Fibroblast of mammary gland (primary cell): ENCODE measurements at regions not wholly inside any gene's neighbourhood (a gene's known extent, or its start where the extent isn't known, plus 50 kb on each side); places are given as distances from the start of the nearest gene placed in this dataset.

Source experiments
- DNase-seq: peaks from one replicate; pipeline ENCODE4 v3.0.0-alpha.2; 2010; ENCODE audit warnings: low read depth
- H3K4me3 ChIP-seq: 2 replicates; pipeline ENCODE4 v1.5.1; 2011; ENCODE audit warnings: low read depth, mild to moderate bottlenecking, low read length, moderate library complexity; ENCODE audit not compliant: control insufficient read depth
- TF ChIP-seq, protein P1 (sequence below): conservative IDR thresholded peaks from 2 replicates; pipeline ENCODE4 v1.5.1; 2011; ENCODE audit warnings: low read depth, low read length, inconsistent platforms; ENCODE audit not compliant: control insufficient read depth, insufficient read depth

DNA sequence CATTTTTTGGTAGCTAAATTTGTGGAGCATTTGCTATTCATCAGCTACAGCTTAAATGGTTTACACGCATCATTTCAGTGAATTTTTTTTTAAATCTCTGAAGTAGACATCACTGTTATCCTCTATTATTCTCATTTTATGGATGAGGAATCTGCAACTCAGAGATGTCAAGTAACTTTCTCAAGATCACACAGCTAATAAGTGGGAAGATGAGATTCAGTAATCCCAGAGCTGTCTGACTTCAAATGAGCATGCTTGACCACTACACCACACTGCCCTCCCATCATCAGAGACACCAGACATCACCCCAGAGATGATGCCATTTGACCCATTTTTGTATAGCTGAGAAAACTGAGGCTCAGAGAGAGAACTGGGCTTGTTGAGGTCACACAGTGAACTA is 116.4 kb downstream of the RRAGC start:
- TF ChIP-seq, protein P1, sequence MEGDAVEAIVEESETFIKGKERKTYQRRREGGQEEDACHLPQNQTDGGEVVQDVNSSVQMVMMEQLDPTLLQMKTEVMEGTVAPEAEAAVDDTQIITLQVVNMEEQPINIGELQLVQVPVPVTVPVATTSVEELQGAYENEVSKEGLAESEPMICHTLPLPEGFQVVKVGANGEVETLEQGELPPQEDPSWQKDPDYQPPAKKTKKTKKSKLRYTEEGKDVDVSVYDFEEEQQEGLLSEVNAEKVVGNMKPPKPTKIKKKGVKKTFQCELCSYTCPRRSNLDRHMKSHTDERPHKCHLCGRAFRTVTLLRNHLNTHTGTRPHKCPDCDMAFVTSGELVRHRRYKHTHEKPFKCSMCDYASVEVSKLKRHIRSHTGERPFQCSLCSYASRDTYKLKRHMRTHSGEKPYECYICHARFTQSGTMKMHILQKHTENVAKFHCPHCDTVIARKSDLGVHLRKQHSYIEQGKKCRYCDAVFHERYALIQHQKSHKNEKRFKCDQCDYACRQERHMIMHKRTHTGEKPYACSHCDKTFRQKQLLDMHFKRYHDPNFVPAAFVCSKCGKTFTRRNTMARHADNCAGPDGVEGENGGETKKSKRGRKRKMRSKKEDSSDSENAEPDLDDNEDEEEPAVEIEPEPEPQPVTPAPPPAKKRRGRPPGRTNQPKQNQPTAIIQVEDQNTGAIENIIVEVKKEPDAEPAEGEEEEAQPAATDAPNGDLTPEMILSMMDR: no peak
- H3K4me3 ChIP-seq: no peak overlapping the region
- no peak for DNase-seq

GRCh38 chr1:38741341-38741740 is 118.2 kb downstream of the RRAGC start:
- TF ChIP-seq, protein P1: no peak
- H3K4me3 ChIP-seq: no peak overlapping the region
- DNase-seq: no peak

GRCh38 chr1:38740487-38740886 is 119.1 kb downstream of the RRAGC start:
- TF ChIP-seq, protein P1: no peak
- H3K4me3 ChIP-seq: no peak overlapping the region
- DNase-seq: no peak

DNA sequence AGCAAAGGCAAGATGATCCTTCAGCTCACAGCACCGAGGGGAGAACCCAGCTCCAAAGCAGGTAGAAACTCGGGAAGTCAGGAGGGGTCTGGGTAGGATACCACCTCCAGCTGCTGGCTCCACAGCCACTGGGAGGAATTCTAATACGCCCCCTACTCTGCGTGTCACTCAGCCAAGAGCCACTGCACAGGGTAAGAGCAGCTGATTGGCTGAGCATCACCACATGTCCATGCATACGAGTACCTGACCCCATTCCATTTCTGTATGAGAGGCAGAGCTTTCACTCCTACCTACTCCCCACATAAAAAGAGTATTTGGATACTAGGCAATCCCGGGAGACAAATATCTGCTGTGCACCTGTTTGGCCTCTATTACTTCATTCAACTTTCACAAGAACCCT is 121.4 kb downstream of the RRAGC start:
- no peak overlapping the region for H3K4me3 ChIP-seq
- no peak for DNase-seq
- TF ChIP-seq, protein P1: no peak

DNA sequence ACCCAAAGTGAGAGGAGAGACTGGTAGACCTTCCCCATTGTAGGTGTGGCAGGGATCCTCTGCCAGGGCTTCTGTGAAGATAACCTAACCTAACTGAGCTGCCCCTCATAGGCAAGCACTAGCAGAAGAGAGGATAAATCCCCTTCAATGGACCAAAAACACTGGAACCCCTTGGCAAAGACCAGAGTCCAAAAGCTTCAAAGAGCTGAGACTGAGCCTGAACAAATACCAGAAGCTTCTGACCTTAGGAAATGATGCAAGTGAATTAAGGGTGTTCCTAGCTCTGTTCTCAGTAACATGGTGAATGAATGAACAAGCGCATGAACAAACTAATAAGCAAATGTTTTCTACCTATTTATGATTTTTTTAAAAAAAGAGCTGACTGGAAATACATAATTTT is 123.2 kb downstream of the RRAGC start:
- TF ChIP-seq, protein P1: no peak
- no peak for DNase-seq
- no peak overlapping the region for H3K4me3 ChIP-seq

DNA sequence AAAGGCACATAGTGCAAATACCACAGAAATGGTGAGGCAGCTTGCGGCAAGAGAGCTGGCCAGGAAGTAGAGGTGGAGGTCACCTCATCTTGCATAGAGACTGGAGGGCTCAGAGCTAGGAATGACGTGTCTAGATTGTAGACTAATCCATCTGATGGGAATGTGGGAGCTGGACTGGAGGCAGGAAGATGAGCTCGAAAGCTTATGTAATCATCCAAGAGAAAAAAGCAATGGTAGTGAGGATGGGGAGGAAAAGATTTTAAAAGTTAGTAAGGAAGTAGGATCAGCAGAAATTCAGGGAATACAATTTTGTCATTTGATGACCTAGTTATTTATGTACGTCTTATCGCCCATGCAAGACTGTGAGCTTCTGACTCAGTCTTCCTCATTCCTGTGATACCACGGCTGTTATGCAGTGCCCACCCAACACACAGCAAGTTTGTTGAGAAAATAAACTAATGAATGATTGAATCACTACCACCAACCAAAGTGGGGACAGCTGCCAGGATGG is 123.9 kb downstream of the RRAGC start:
- DNase-seq: peak; percentile 79
- TF ChIP-seq, protein P1: no peak
- H3K4me3 ChIP-seq: no peak overlapping the region

- TF ChIP-seq, protein P1: no peak
- no peak overlapping the region for H3K4me3 ChIP-seq
- no peak for DNase-seq
These were observed 125.8 kb downstream of the RRAGC start for GRCh38 chr1:38733761-38734160.
